ENCODE measurements at regions not wholly inside any gene's neighbourhood (a gene's known extent, or its start where the extent isn't known, plus 50 kb on each side); places are given as distances from the start of the nearest gene placed in this dataset.
A peak's percentile ranks its signal among the peaks of the same experiment; 100 is the strongest.

GRCh38 chr2:240254337-240255164 is 114.1 kb upstream of the OTOS start:
- H3K27me3 Mint-ChIP-seq (ENCODE audit: low read depth) = no peaks in the 10 kb centered on the region
- no peak for DNase-seq (ENCODE audit: low spot score)
- H3K4me1 Mint-ChIP-seq (ENCODE audit: low read depth) = peaks cover 35% of the 10 kb centered on the region
- no peaks in the 10 kb centered on the region for H3K9me3 Mint-ChIP-seq (ENCODE audit: low read depth)
- H3K27ac Mint-ChIP-seq (ENCODE audit: unreplicated experiment) = no peak overlapping the region
- H3K4me3 Mint-ChIP-seq (ENCODE audit: unreplicated experiment) = no peak overlapping the region
- no peaks in the 10 kb centered on the region for H3K36me3 Mint-ChIP-seq (ENCODE audit: low read depth)
- TF ChIP-seq CTCF (IDR thresholded peaks at IDR 0.05) = no peak

- Mint-ChIP-seq H3K36me3 (ENCODE audit: low read depth) (no peaks in the 10 kb centered on the region), H3K27ac (ENCODE audit: unreplicated experiment) (no peak overlapping the region), H3K27me3 (ENCODE audit: low read depth) (no peaks in the 10 kb centered on the region), H3K4me1 (ENCODE audit: low read depth) (peaks cover 33% of the 10 kb centered on the region), H3K9me3 (ENCODE audit: low read depth) (no peaks in the 10 kb centered on the region), H3K4me3 (ENCODE audit: unreplicated experiment) (no peak overlapping the region)
- DNase-seq (ENCODE audit: low spot score) = peak; percentile 67
- no peak for TF ChIP-seq CTCF (IDR thresholded peaks at IDR 0.05)
Observed at GRCh38 chr2:240255165-240255491, 114.7 kb upstream of the OTOS start.

- H3K36me3 Mint-ChIP-seq (ENCODE audit: low read depth) = no peaks in the 10 kb centered on the region
- DNase-seq (ENCODE audit: low spot score) = no peak
- no peaks in the 10 kb centered on the region for H3K27me3 Mint-ChIP-seq (ENCODE audit: low read depth)
- no peak overlapping the region for H3K27ac Mint-ChIP-seq (ENCODE audit: unreplicated experiment)
- H3K4me3 Mint-ChIP-seq (ENCODE audit: unreplicated experiment) = no peak overlapping the region
- no peaks in the 10 kb centered on the region for H3K9me3 Mint-ChIP-seq (ENCODE audit: low read depth)
- no peak for TF ChIP-seq CTCF (IDR thresholded peaks at IDR 0.05)
- peaks cover 26% of the 10 kb centered on the region for H3K4me1 Mint-ChIP-seq (ENCODE audit: low read depth)
Observed at GRCh38 chr2:240255811-240256703, 115.6 kb upstream of the OTOS start.

- Mint-ChIP-seq H3K4me3 (ENCODE audit: unreplicated experiment) (no peak overlapping the region), H3K4me1 (ENCODE audit: low read depth) (peaks cover 18% of the 10 kb centered on the region), H3K27me3 (ENCODE audit: low read depth) (no peaks in the 10 kb centered on the region), H3K9me3 (ENCODE audit: low read depth) (peaks cover 3% of the 10 kb centered on the region), H3K27ac (ENCODE audit: unreplicated experiment) (no peak overlapping the region), H3K36me3 (ENCODE audit: low read depth) (no peaks in the 10 kb centered on the region)
- peak; percentile 22 for TF ChIP-seq CTCF (IDR thresholded peaks at IDR 0.05)
- peak; percentile 82 for DNase-seq (ENCODE audit: low spot score)
Observed at GRCh38 chr2:240256704-240257637, 116.5 kb upstream of the OTOS start.
